HG03558 (cell line): ENCODE measurements at regions not wholly inside any gene's neighbourhood (a gene's known extent, or its start where the extent isn't known, plus 50 kb on each side); places are given as distances from the start of the nearest gene placed in this dataset.
"Not testable (repeated sequence)": the region's sequence is repeated elsewhere in the genome, so short reads cannot be mapped to it uniquely, and the experiment has no call there.

Experiments
- ATAC-seq: cut with Tn5 transposase; IDR thresholded peaks from one replicate; pipeline ENCODE4 v1.9.1; 2021; ENCODE audit warnings: moderate number of reproducible peaks; ENCODE audit not compliant: unreplicated experiment; ENCODE audit errors: extremely low read depth

DNA sequence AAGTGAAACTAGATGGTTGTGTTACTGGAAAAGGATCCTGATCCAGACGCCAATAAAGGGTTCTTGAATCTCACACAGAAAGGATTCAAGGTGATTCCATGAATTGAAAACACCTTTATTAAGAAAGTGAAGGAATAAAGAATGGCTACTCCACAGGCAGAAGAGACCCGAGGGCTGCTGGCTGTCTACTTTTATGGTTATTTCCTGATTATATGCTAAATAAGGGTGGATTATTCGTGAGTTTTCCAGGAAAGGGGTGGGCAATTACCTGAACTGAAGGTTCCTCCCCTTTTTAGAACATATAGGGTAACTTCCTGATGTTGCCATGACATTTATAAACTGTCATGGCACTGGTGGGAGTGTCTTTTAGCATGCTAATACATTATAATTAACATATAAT, 50.9 kb upstream of the WARS2 start:
- no peak for ATAC-seq

GRCh38 chr1:119204197-119204960, 63.9 kb upstream of the WARS2 start:
- no peak for ATAC-seq

- ATAC-seq = no peak
Measured at GRCh38 chr1:119204961-119205357, 64.5 kb upstream of the WARS2 start.

DNA sequence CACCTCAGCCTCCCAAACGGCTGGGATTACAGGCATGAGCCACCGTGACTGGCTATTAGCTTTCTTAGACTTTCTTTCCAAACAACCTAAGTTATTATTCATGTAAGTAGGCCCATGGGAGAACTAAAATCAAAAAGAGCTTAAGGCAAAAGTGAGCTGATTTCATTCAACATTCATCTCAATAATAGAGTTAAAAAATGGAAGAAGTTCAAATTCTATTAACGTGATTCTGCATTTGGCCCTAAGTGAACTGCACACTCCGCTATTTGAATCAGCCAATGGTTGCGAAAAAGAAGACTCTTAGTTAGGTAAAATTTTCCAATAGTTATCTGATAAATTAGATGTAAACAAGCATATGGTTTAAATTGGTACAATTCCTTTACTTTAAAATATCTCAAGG, 68.6 kb upstream of the WARS2 start:
- no peak for ATAC-seq

GRCh38 chr1:119209596-119210295, 69.3 kb upstream of the WARS2 start:
- no peak for ATAC-seq

DNA sequence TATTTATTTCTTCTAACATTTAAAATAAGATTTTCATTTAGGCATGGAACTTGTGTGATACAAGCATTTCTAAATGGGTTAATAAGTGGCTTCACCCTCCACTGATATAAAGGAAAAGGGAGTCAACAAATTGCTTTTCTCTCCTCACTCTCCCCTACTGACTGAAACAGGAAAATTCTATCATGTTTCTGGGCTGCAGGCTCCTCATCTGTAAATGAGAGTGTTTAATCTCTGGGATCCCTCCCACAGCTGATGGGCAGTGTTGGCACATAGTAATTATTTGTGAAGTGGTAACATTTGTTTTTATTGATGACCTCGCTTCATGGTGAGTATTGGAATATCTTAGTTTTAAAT, 69.8 kb upstream of the WARS2 start:
- ATAC-seq = no peak

DNA sequence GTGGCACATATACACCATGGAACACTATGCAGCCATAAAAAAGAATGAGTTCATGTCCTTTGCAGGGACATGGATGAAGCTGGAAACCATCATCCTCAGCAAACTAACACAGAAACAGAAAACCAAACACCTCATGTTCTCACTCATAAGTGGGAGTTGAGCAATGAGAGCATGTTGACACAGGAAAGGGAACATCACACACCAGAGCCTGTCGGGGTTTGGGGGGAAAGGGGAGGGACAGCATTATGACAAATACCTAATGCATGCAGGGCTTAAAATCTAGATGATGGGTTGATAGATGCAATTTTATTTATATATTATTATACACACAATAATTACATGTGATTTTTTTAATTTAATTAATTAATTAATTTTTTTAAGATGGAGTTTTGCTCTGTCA, 72.8 kb upstream of the WARS2 start:
- ATAC-seq = not testable (repeated sequence)

GRCh38 chr1:119214961-119215360, 74.5 kb upstream of the WARS2 start:
- not testable (repeated sequence) for ATAC-seq

DNA sequence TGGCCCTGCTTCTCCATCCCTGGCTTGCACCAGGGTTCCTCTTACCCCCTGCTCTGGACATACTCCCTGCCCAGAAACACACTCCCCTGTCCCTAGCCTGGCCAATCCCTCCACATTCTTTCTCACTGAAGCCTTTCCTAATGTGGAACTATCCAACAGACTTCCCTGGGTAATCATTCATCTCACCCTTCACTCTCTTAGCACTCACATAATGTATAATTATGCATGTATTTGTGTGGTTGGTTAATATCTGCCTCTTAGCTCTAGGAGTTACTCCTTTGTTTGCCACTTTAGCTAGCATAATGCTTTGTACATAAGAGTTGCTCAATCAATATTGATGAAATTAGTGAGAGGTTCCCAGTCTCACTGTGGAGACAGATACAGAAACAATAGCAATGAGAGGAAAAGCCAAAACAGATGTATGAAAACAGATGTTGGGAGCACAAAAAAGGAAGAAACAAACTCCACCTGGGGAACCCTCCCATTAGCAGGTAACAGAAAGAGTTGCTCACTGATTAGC, 76.9 kb upstream of the WARS2 start:
- ATAC-seq = no peak

DNA sequence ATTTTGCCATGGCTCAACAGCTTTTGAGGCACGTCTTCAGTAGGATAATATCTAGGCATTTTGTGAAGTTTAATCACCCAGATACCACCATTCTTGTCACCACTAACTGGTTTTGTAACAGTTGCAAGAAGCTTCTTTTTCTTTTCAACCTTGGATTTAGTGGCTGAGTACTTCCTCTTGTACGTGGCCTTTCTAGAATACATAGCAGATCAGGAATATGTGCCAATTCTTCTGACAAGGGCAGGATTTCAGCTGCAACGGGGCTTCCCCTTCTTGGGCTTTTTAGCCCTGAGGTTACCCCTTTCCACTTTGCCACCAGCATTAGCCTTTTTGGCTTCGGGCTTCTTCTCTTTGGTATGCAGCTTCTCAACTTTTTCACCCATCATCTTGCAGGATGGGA, 79.3 kb upstream of the WARS2 start:
- ATAC-seq = no peak

DNA sequence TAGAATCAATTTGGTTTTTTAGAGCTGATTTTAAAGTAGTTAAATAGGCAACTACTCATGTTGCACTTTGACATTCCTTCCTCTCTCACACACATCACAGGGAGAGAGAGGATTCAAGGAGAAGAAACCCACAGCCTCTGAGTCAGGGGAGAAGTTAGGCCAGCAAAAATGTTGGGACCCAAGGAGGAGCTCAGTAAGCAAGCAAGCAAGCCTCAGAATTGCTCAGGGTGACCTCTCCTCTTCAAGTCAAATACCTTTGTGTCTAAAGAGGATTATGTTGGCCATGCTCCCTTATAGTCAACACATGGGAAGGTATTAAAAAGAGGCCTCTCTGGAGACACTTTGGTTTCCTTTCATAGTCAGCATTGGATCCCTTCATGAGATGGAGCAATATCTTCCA, 80.5 kb upstream of the WARS2 start:
- no peak for ATAC-seq

DNA sequence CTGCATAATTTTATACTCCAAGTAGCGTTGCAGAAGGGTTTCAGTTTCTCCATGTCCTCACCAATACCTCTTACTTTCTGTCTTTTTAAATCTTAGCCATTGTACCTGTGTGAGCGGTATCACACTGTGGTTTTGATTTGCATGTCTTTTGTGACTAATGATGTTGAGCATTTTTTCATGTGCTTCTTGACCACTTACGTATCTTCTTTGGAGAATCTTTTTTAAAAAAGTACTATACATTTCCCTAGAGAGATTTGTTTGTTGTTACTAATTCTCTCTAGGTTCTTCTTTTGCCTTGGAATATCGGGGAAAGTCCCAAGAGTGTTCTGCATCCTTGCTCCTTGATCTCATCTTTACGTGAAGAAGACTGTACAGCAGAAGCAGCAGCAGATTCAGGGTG, 81.8 kb upstream of the WARS2 start:
- peak; percentile 65 for ATAC-seq

GRCh38 chr1:119225265-119225664, 84.8 kb upstream of the WARS2 start:
- no peak for ATAC-seq

DNA sequence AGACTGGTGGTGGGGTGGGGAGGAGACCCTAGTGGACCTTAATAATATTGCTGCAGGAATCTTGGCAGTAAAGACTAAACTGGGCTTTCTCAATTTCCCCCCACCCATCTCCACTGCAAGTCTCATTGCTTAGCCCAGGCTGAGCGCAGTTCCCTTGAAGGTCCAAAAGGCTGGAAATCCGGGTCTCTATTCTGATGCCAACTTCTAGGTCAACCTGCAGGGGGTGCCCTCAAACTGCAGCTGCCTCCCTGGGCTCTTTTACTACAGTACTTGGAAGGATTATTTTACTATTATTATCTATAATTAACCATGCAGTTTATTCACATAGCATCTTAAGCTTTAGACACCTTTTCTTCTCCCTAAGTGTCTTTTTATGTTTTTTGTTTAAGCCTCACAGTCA, 85.4 kb upstream of the WARS2 start:
- ATAC-seq = no peak

GRCh38 chr1:119226321-119226720, 85.9 kb upstream of the WARS2 start:
- ATAC-seq = no peak

GRCh38 chr1:119226913-119227312, 86.5 kb upstream of the WARS2 start:
- no peak for ATAC-seq

DNA sequence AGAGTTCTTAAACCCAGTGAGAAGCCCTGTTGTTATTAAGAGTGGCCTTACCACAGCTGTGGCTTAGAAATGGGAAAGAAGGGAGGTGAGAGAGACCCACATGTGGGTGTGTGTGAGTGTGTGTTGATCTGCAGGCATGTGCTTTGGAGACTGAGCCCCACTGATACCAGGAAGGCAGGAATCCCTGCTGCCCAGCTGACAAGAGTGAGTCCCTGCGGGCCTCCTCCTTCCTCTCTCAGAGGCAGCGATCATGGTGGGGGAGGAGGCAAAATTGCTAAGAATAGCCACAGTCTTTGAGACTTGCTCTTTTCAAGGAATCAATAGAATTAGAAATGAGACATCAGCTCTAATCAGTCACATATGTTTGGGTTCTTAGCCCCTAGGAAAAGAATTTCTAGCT, 87.0 kb upstream of the WARS2 start:
- no peak for ATAC-seq

DNA sequence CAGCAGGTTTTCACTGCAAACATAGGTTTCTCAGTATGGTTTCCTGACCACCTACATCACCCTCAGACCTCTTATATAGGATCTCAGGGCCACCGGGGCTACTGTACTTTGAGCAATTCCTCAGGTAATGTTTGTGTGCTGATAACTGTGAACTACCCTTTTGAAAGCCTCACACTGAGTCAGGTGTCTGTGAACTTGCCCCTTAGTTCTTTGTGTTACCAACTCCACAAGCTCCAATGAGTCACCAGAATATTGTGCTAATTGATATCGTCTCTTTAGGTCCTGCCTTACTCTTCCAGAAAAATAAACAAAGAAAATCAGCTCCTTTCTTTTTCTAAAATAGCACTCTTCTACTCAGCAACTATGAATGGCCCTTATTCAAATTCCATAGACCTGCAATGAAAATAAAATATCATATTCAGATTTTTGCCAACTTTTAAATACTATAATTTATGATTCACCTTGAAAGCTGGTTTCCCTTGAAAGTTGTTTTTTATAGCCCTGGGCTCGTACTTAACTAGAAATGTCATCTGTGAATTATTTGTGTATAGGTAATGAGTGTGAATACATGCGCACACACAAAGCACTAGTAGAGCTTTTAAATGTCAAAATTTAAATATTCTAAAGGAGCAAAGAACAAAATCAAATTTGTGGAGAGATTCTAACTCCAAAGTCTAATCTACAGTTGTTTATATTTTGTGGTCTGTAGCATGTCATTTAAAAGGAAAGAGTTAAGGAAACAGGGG, 88.1 kb upstream of the WARS2 start:
- ATAC-seq = no peak

DNA sequence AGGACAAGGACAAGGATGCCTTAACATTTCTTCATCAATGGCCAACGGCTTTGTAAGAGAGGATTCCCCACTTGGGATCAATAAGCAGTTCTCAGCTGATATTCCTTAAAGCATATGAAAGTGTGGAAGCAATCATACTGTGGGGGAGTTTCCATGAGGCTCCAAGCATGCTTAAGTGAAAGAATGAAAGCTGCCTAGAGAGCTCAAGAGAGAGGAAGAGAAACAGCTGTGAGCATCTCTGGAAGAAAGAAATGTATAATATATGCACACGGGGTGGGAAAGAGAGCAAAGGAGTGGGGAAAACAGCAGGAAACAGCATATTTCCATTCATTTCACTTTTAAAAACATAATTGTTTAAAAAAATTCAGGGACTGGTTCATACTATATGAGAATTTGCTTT, 94.7 kb upstream of the WARS2 start:
- no peak for ATAC-seq

DNA sequence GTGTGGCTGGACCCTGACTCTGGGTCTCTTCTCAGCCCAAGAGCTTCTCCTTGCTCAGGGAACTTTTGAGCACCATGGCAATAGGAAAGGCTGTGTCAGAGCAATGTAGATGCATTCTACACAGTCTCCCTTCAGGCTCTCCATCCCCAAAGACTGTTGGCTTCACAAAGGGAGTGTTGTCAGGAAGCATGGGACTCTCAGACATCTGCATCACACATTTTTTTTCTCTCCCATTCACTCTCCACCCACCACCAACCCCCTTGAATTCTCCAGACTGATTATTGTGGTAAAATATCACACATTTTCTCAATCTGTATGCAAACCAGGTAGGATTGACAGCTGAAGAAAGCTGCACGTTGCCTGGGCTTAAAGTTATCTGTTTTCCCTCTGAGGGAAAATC, 105.4 kb upstream of the WARS2 start:
- ATAC-seq = no peak

DNA sequence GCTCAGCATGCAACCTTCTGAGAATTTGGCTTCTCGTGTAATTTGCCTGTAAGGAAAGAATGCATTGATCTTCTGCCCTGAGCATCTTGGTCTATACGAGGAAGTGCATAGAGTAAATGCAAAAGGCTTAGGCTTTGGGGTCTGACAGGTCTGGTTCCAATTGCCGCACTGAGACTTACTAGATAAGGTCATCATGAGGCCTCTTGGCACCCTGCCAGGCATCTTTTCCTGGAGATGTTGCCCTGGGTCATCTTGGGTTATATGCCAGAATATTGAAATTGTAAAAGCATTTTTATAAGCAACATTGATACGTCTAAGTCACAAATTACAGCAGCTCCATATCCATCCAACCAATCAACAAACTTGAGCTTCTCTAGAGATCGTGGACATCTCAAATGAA, 108.8 kb upstream of the WARS2 start:
- ATAC-seq = no peak
